KMS-11 (cell line): ENCODE measurements at regions not wholly inside any gene's neighbourhood (a gene's known extent, or its start where the extent isn't known, plus 50 kb on each side); places are given as distances from the start of the nearest gene placed in this dataset.

Experiments used
- H2AFZ ChIP-seq: fragments of 200-600 bp; sonication (generic); 2 replicates; pipeline ENCODE4 v1.6.1; 2016; ENCODE audit warnings: antibody characterized with exemption, mixed run types, low read depth
- H3K27ac ChIP-seq: fragments of 200-600 bp; sonication (generic); 2 replicates; pipeline ENCODE4 v1.6.1; 2016; ENCODE audit warnings: mild to moderate bottlenecking, mixed run types
- H3K27me3 ChIP-seq: fragments of 200-600 bp; sonication (generic); 2 replicates; pipeline ENCODE4 v1.6.1; 2017; ENCODE audit warnings: mild to moderate bottlenecking, low read depth, mixed run types, moderate library complexity; ENCODE audit not compliant: insufficient read depth
- H3K36me3 ChIP-seq: fragments of 200-600 bp; sonication (generic); 2 replicates; pipeline ENCODE4 v1.6.1; 2017; ENCODE audit warnings: mild to moderate bottlenecking, mixed run types; ENCODE audit not compliant: insufficient read depth
- H3K4me1 ChIP-seq: fragments of 200-600 bp; sonication (generic); 2 replicates; pipeline ENCODE4 v1.6.1; 2016; ENCODE audit warnings: mild to moderate bottlenecking, low read depth, mixed run types; ENCODE audit not compliant: poor library complexity, severe bottlenecking
- H3K4me2 ChIP-seq: fragments of 200-600 bp; sonication (generic); 2 replicates; pipeline ENCODE4 v1.7.0; 2016; ENCODE audit warnings: mild to moderate bottlenecking, mixed run types
- H3K4me3 ChIP-seq: fragments of 200-600 bp; sonication (generic); IDR thresholded peaks from 2 replicates; pipeline ENCODE4 v1.6.1; 2017; ENCODE audit warnings: low read depth, low read length, mixed read lengths; ENCODE audit not compliant: insufficient read depth
- H3K79me2 ChIP-seq: fragments of 200-600 bp; sonication (generic); 2 replicates; pipeline ENCODE4 v1.6.1; 2016; ENCODE audit warnings: low read depth, mixed run types; ENCODE audit not compliant: insufficient read depth
- H3K9ac ChIP-seq: fragments of 200-600 bp; sonication (generic); 2 replicates; pipeline ENCODE4 v1.6.1; 2016; ENCODE audit warnings: mild to moderate bottlenecking, mixed run types
- H4K20me1 ChIP-seq: fragments of 200-600 bp; sonication (generic); 2 replicates; pipeline ENCODE4 v1.6.1; 2016; ENCODE audit warnings: mild to moderate bottlenecking, mixed run types; ENCODE audit not compliant: insufficient read depth
- TF ChIP-seq, protein P1 (sequence below): fragments of 200-600 bp; sonication (generic); conservative IDR thresholded peaks from 2 replicates; pipeline ENCODE4 v1.6.1; 2017; ENCODE audit warnings: low read depth, mild to moderate bottlenecking, antibody characterized with exemption, low read length, moderate library complexity, mixed read lengths

DNA sequence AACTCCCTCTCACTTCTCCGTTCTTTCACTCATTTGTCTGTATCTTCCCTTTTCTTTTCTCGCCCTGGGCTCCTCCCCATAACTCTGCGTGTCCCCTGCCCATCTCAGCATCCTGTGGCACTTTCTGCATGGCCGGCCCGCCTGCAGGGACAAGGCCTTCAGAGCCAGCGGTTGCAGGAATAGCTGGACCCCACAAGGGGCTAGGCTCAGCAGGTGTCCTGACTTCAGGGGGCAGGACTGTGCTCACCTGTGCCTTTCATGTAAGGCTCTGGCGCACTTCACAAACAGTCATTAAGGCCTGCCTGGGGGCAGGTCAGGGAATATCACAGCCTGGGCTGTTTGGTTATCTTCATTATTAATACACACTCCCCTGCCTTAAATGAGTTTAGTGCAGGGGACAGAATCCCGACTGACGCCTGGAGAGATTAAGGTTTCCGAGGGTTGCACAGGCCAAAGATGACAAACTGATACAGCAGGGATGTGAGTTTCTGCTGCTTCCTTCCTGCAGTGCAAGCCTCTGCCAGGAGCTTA, 768.8 kb upstream of the TBX3 start:
- Histone ChIP-seq H3K9ac (no peak overlapping the region), H3K4me2 (no peak overlapping the region), H3K27ac (no peak overlapping the region), H2AFZ (no peak overlapping the region), H3K27me3 (no peaks in the 10 kb centered on the region), H3K4me1 (no peaks in the 10 kb centered on the region), H4K20me1 (no peaks in the 10 kb centered on the region), H3K79me2 (no peaks in the 10 kb centered on the region), H3K4me3 (no peak overlapping the region), H3K36me3 (no peaks in the 10 kb centered on the region)
- TF ChIP-seq, protein P1, sequence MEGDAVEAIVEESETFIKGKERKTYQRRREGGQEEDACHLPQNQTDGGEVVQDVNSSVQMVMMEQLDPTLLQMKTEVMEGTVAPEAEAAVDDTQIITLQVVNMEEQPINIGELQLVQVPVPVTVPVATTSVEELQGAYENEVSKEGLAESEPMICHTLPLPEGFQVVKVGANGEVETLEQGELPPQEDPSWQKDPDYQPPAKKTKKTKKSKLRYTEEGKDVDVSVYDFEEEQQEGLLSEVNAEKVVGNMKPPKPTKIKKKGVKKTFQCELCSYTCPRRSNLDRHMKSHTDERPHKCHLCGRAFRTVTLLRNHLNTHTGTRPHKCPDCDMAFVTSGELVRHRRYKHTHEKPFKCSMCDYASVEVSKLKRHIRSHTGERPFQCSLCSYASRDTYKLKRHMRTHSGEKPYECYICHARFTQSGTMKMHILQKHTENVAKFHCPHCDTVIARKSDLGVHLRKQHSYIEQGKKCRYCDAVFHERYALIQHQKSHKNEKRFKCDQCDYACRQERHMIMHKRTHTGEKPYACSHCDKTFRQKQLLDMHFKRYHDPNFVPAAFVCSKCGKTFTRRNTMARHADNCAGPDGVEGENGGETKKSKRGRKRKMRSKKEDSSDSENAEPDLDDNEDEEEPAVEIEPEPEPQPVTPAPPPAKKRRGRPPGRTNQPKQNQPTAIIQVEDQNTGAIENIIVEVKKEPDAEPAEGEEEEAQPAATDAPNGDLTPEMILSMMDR, result no peak

DNA sequence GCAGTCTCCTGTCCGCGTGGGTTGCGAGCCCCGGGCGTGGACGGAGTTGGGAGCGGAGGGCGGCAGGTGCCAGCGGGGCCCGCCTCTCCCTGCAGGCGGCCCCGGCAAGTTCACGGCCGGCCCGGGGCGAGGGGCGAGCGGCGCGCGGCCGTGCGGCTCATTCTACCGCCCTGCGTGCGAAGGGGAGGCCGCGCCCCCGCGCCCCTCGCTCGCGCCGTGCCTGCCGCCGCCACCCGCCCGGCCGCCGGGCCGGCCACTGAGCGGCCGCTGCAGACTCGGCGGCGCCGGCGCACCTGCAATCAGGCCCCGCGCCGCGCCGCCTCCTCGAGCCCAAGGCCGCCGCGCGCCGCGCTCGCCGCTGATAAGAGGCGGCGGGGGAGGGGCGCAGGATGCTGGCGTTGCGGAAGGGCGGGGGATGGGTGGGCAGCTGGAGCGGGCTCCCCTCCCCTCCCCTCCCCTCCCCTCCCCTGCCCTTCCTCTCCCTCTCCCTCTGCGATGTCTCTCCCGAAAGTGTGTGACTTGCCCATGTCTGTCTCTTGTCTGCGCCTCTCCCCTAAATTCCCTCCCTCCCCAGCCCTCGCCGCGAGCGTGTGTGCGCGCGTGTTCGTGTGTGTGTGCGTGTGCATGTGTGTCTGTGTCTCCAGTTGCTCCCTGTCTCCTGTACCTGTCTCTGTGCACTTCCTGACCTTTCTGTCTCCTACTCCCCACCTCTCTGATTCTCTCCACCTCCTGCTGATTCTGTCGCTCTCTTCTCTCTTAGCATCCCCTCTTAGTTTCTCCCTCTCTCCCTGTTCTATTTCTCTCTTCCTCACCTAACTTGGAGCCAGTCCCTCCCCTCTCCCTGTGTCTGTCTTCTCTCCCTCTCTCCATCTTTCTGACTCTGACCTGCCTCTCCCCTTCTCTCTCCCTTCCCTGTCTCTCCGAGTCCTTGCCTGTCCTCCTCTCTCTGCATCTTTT, 768.1 kb upstream of the TBX3 start:
- no peak overlapping the region for H3K27ac ChIP-seq
- no peaks in the 10 kb centered on the region for H3K4me1 ChIP-seq
- peak overlapping the region; percentile 52; the same call in 1 of the 2 replicates for H2AFZ ChIP-seq
- TF ChIP-seq, protein P1, result no peak
- H3K79me2 ChIP-seq, result no peaks in the 10 kb centered on the region
- H3K4me3 ChIP-seq, result no peak overlapping the region
- H4K20me1 ChIP-seq, result no peaks in the 10 kb centered on the region
- no peaks in the 10 kb centered on the region for H3K27me3 ChIP-seq
- no peaks in the 10 kb centered on the region for H3K36me3 ChIP-seq
- H3K4me2 ChIP-seq, result no peak overlapping the region
- H3K9ac ChIP-seq, result no peak overlapping the region

DNA sequence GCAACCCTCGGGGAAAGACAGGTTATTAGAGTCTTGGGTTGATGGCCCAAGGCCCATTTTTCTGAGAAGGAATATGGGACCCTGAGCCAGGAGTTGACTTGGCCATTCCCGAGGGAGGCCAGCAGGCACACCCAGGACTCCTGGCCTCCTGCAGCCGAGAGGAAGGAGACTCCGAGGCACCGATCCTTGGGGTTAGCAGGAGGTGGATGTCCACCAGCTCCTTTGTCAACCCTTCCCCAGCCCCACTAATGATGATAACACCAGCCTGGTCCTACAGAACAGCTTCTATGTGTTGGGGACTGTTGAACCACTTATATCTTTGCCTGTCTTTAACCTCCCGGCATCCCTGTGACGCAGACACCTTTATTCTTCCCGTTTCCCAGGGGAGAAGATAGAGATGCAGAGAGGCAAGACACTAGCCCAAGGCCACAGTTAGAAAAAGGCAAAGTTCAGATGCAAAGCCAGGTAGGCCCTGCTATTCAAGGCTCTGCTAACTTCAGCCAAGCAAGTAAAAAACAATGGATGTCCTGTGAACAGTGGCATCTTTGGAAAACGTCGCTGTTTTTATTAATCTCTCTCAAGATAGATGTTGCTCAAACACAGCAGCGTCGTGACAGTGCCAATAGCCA, 767.3 kb upstream of the TBX3 start:
- H3K27ac ChIP-seq, result no peak overlapping the region
- no peak overlapping the region for H3K4me2 ChIP-seq
- no peak overlapping the region for H3K4me3 ChIP-seq
- H3K36me3 ChIP-seq, result no peaks in the 10 kb centered on the region
- TF ChIP-seq, protein P1, result no peak
- H3K9ac ChIP-seq, result no peak overlapping the region
- no peaks in the 10 kb centered on the region for H3K4me1 ChIP-seq
- no peaks in the 10 kb centered on the region for H3K27me3 ChIP-seq
- H2AFZ ChIP-seq, result peak overlapping the region; percentile 52; the same call in 1 of the 2 replicates
- no peaks in the 10 kb centered on the region for H4K20me1 ChIP-seq
- no peaks in the 10 kb centered on the region for H3K79me2 ChIP-seq

DNA sequence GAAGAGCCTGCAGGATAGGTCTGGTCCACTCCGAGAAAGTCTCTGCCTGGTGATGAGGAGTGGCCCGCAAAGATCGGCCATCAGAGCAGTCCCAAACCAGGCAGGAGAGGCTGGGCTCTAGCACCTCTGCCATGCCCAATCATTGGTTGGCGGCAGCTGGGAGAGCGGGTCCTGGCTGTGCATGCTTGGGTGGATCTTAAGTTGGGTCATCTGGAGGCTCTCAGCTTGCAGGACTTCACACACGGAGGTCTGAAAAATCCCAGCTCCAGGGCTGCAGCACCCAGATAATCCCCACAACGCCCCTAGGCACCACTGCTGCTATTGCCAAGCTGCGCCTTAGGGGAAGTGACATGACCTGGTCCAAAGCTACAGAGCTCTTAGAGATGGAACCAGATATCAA, 766.7 kb upstream of the TBX3 start:
- Histone ChIP-seq H3K36me3 (no peaks in the 10 kb centered on the region), H3K9ac (no peak overlapping the region), H3K27me3 (no peaks in the 10 kb centered on the region), H2AFZ (no peak overlapping the region), H3K4me3 (no peak overlapping the region), H3K27ac (no peak overlapping the region), H3K79me2 (no peaks in the 10 kb centered on the region), H3K4me2 (no peak overlapping the region), H3K4me1 (no peaks in the 10 kb centered on the region), H4K20me1 (no peaks in the 10 kb centered on the region)
- TF ChIP-seq, protein P1, result no peak
